GM12878 (cell line): ENCODE measurements at regions not wholly inside any gene's neighbourhood (a gene's known extent, or its start where the extent isn't known, plus 50 kb on each side); places are given as distances from the start of the nearest gene placed in this dataset.

Experiments
- DPF2 ChIP-seq: fragments of 450-650 bp; IDR thresholded peaks from 2 replicates; pipeline ENCODE4 v1.6.1; 2017; ENCODE audit warnings: mild to moderate bottlenecking
- IKZF1 ChIP-seq: fragments of 450-650 bp; conservative IDR thresholded peaks from 2 replicates; pipeline ENCODE4 v1.6.1; 2017; ENCODE audit warnings: antibody characterized with exemption, mild to moderate bottlenecking
- JUND ChIP-seq: IDR thresholded peaks from 2 replicates; pipeline ENCODE4 v1.6.1; 2012; ENCODE audit warnings: low read depth, mild to moderate bottlenecking, low read length, improper control_type of control experiment, moderate library complexity
- KAT2A ChIP-seq: conservative IDR thresholded peaks from 2 replicates; pipeline ENCODE4 v1.6.1; 2011; ENCODE audit warnings: low read depth, low read length; ENCODE audit not compliant: control insufficient read depth
- NFIC ChIP-seq: IDR thresholded peaks from 2 replicates; pipeline ENCODE4 v1.6.1; 2012; ENCODE audit warnings: low read depth, mild to moderate bottlenecking, inconsistent platforms, low read length, moderate library complexity
- NRF1 ChIP-seq: conservative IDR thresholded peaks from 2 replicates; pipeline ENCODE4 v1.6.1; 2011; ENCODE audit warnings: mild to moderate bottlenecking, low read depth, low read length, improper control_type of control experiment
- PML ChIP-seq: IDR thresholded peaks from 2 replicates; pipeline ENCODE4 v1.6.1; 2012; ENCODE audit warnings: low read length, inconsistent platforms
- RAD21 ChIP-seq: IDR thresholded peaks from 2 replicates; pipeline ENCODE4 v1.6.1; 2011; ENCODE audit warnings: mild to moderate bottlenecking, low read depth, low read length, moderate library complexity; ENCODE audit not compliant: insufficient read depth
- TF ChIP-seq, protein P1 (sequence below): IDR thresholded peaks from 2 replicates; pipeline ENCODE4 v1.6.1; 2012; ENCODE audit warnings: improper control_type of control experiment, low read depth, low read length; ENCODE audit not compliant: insufficient replicate concordance
- TF ChIP-seq, protein P2 (sequence below): fragments of 450-650 bp; formaldehyde crosslinking; IDR thresholded peaks from 2 replicates; pipeline ENCODE4 v1.4.0; 2020; ENCODE audit warnings: mild to moderate bottlenecking, moderate library complexity
- TF ChIP-seq, protein P3 (sequence below): IDR thresholded peaks from 2 replicates; pipeline ENCODE4 v1.6.1; 2012; ENCODE audit warnings: mild to moderate bottlenecking, low read depth, low read length
- TF ChIP-seq, protein P4 (sequence below): fragments of 450-650 bp; IDR thresholded peaks from 2 replicates; pipeline ENCODE4 v1.6.1; 2017; ENCODE audit warnings: low read depth, mild to moderate bottlenecking, moderate library complexity

DNA sequence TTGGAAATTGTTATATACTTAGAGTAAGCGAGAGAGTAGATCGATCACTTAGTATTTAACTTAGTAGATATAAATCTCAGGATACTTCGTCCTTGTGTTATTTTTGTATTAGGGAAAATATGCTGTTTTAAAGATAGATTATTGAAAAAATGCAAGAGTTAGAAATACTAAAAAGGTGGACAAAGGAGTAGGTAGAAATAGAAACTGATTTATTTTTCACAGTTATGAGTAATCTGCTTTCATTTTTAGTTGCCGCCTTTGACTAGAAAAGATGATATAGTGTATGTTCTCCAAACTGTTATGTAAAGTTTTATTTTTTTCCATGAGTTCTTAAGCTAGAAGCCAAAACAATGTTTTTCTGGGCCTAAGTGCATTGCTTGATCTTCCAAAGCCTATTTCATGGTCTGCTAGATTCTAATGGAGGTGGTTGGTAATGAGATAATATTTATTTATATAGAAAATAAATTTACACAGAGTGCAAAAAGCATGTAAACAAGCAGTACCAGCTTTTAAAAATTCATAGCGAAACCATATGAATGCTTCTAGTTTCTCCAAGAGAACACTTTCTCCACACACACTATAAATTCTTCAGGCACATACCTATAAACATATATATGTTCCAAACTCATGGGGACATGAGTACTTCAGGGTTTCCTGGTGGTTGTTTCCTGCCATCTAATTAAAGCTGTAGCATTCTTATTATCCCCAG, 61.1 kb downstream of the DIPK2A start (continued):
- TF ChIP-seq, protein P1, sequence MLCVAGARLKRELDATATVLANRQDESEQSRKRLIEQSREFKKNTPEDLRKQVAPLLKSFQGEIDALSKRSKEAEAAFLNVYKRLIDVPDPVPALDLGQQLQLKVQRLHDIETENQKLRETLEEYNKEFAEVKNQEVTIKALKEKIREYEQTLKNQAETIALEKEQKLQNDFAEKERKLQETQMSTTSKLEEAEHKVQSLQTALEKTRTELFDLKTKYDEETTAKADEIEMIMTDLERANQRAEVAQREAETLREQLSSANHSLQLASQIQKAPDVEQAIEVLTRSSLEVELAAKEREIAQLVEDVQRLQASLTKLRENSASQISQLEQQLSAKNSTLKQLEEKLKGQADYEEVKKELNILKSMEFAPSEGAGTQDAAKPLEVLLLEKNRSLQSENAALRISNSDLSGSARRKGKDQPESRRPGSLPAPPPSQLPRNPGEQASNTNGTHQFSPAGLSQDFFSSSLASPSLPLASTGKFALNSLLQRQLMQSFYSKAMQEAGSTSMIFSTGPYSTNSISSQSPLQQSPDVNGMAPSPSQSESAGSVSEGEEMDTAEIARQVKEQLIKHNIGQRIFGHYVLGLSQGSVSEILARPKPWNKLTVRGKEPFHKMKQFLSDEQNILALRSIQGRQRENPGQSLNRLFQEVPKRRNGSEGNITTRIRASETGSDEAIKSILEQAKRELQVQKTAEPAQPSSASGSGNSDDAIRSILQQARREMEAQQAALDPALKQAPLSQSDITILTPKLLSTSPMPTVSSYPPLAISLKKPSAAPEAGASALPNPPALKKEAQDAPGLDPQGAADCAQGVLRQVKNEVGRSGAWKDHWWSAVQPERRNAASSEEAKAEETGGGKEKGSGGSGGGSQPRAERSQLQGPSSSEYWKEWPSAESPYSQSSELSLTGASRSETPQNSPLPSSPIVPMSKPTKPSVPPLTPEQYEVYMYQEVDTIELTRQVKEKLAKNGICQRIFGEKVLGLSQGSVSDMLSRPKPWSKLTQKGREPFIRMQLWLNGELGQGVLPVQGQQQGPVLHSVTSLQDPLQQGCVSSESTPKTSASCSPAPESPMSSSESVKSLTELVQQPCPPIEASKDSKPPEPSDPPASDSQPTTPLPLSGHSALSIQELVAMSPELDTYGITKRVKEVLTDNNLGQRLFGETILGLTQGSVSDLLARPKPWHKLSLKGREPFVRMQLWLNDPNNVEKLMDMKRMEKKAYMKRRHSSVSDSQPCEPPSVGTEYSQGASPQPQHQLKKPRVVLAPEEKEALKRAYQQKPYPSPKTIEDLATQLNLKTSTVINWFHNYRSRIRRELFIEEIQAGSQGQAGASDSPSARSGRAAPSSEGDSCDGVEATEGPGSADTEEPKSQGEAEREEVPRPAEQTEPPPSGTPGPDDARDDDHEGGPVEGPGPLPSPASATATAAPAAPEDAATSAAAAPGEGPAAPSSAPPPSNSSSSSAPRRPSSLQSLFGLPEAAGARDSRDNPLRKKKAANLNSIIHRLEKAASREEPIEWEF = no peak
- TF ChIP-seq PML = 0 out of 2 replicates have a peak, but pooled peaks have one; percentile 27
- no peak for TF ChIP-seq NRF1
- TF ChIP-seq KAT2A = no peak
- TF ChIP-seq RAD21 = no peak
- peak; percentile 92 for TF ChIP-seq NFIC
- TF ChIP-seq DPF2 = peak; percentile 84
- peak; percentile 57; the same call in 1 of the 2 replicates for TF ChIP-seq JUND
- TF ChIP-seq, protein P2, sequence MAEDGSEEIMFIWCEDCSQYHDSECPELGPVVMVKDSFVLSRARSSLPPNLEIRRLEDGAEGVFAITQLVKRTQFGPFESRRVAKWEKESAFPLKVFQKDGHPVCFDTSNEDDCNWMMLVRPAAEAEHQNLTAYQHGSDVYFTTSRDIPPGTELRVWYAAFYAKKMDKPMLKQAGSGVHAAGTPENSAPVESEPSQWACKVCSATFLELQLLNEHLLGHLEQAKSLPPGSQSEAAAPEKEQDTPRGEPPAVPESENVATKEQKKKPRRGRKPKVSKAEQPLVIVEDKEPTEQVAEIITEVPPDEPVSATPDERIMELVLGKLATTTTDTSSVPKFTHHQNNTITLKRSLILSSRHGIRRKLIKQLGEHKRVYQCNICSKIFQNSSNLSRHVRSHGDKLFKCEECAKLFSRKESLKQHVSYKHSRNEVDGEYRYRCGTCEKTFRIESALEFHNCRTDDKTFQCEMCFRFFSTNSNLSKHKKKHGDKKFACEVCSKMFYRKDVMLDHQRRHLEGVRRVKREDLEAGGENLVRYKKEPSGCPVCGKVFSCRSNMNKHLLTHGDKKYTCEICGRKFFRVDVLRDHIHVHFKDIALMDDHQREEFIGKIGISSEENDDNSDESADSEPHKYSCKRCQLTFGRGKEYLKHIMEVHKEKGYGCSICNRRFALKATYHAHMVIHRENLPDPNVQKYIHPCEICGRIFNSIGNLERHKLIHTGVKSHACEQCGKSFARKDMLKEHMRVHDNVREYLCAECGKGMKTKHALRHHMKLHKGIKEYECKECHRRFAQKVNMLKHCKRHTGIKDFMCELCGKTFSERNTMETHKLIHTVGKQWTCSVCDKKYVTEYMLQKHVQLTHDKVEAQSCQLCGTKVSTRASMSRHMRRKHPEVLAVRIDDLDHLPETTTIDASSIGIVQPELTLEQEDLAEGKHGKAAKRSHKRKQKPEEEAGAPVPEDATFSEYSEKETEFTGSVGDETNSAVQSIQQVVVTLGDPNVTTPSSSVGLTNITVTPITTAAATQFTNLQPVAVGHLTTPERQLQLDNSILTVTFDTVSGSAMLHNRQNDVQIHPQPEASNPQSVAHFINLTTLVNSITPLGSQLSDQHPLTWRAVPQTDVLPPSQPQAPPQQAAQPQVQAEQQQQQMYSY (CRISPR knock-in tag) = no peak
- TF ChIP-seq, protein P3, sequence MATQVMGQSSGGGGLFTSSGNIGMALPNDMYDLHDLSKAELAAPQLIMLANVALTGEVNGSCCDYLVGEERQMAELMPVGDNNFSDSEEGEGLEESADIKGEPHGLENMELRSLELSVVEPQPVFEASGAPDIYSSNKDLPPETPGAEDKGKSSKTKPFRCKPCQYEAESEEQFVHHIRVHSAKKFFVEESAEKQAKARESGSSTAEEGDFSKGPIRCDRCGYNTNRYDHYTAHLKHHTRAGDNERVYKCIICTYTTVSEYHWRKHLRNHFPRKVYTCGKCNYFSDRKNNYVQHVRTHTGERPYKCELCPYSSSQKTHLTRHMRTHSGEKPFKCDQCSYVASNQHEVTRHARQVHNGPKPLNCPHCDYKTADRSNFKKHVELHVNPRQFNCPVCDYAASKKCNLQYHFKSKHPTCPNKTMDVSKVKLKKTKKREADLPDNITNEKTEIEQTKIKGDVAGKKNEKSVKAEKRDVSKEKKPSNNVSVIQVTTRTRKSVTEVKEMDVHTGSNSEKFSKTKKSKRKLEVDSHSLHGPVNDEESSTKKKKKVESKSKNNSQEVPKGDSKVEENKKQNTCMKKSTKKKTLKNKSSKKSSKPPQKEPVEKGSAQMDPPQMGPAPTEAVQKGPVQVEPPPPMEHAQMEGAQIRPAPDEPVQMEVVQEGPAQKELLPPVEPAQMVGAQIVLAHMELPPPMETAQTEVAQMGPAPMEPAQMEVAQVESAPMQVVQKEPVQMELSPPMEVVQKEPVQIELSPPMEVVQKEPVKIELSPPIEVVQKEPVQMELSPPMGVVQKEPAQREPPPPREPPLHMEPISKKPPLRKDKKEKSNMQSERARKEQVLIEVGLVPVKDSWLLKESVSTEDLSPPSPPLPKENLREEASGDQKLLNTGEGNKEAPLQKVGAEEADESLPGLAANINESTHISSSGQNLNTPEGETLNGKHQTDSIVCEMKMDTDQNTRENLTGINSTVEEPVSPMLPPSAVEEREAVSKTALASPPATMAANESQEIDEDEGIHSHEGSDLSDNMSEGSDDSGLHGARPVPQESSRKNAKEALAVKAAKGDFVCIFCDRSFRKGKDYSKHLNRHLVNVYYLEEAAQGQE = no peak
- TF ChIP-seq, protein P4, sequence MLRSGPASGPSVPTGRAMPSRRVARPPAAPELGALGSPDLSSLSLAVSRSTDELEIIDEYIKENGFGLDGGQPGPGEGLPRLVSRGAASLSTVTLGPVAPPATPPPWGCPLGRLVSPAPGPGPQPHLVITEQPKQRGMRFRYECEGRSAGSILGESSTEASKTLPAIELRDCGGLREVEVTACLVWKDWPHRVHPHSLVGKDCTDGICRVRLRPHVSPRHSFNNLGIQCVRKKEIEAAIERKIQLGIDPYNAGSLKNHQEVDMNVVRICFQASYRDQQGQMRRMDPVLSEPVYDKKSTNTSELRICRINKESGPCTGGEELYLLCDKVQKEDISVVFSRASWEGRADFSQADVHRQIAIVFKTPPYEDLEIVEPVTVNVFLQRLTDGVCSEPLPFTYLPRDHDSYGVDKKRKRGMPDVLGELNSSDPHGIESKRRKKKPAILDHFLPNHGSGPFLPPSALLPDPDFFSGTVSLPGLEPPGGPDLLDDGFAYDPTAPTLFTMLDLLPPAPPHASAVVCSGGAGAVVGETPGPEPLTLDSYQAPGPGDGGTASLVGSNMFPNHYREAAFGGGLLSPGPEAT = peak; percentile 43; the same call in 1 of the 2 replicates
- TF ChIP-seq IKZF1 = no peak
